ELR (cell line): ENCODE measurements at regions not wholly inside any gene's neighbourhood (a gene's known extent, or its start where the extent isn't known, plus 50 kb on each side); places are given as distances from the start of the nearest gene placed in this dataset.
A peak's percentile ranks its signal among the peaks of the same experiment; 100 is the strongest.

Experiments used
- DNase-seq: peaks from one replicate; pipeline ENCODE4 v3.0.0-alpha.2; 2015; ENCODE audit warnings: low read depth

- peak; percentile 29 for DNase-seq
Measured at GRCh38 chr6:33967966-33968724, 164.3 kb upstream of the MLN start.

GRCh38 chr6:33967265-33967767, 163.5 kb upstream of the MLN start:
- no peak for DNase-seq

- no peak for DNase-seq
Measured at GRCh38 chr6:33966536-33966935, 162.7 kb upstream of the MLN start.

GRCh38 chr6:33965766-33966165, 162.0 kb upstream of the MLN start:
- no peak for DNase-seq

- DNase-seq, result no peak
Measured at GRCh38 chr6:33964387-33964786, 160.6 kb upstream of the MLN start.

GRCh38 chr6:33963136-33963750, 159.4 kb upstream of the MLN start:
- no peak for DNase-seq

GRCh38 chr6:33962246-33963027, 158.6 kb upstream of the MLN start:
- peak; percentile 36 for DNase-seq

- no peak for DNase-seq
Measured at GRCh38 chr6:33961691-33962090, 157.9 kb upstream of the MLN start.

- no peak for DNase-seq
Measured at GRCh38 chr6:33960345-33961313, 156.8 kb upstream of the MLN start.

- no peak for DNase-seq
Measured at GRCh38 chr6:33959661-33960344, 156.0 kb upstream of the MLN start.

GRCh38 chr6:33959329-33959651, 155.5 kb upstream of the MLN start:
- no peak for DNase-seq

- DNase-seq, result peak; percentile 14
Measured at GRCh38 chr6:33958526-33959328, 154.9 kb upstream of the MLN start.

GRCh38 chr6:33957892-33958525, 154.2 kb upstream of the MLN start:
- no peak for DNase-seq

- no peak for DNase-seq
Measured at GRCh38 chr6:33957131-33957891, 153.5 kb upstream of the MLN start.

- no peak for DNase-seq
Measured at GRCh38 chr6:33956206-33956605, 152.4 kb upstream of the MLN start.

GRCh38 chr6:33955566-33955965, 151.8 kb upstream of the MLN start:
- DNase-seq, result no peak

- DNase-seq, result no peak
Measured at GRCh38 chr6:33954453-33954852, 150.7 kb upstream of the MLN start.

- no peak for DNase-seq
Measured at GRCh38 chr6:33953171-33953570, 149.4 kb upstream of the MLN start.

- DNase-seq, result no peak
Measured at GRCh38 chr6:33952016-33952415, 148.2 kb upstream of the MLN start.
